Activated CD4-positive, alpha-beta T cell treated with anti-CD3 and anti-CD28 coated beads, Interleukin-10, Interleukin-2, amounts not matched to agents 100 ng/mL and 50 ng/mL, durations not matched to agents 16 hours and 8 hours (primary cell): ENCODE measurements at regions not wholly inside any gene's neighbourhood (a gene's known extent, or its start where the extent isn't known, plus 50 kb on each side); places are given as distances from the start of the nearest gene placed in this dataset.

ENCODE experiments used
- DNase-seq: peaks from one replicate; pipeline ENCODE4 v3.0.0-alpha.2; 2020

DNA sequence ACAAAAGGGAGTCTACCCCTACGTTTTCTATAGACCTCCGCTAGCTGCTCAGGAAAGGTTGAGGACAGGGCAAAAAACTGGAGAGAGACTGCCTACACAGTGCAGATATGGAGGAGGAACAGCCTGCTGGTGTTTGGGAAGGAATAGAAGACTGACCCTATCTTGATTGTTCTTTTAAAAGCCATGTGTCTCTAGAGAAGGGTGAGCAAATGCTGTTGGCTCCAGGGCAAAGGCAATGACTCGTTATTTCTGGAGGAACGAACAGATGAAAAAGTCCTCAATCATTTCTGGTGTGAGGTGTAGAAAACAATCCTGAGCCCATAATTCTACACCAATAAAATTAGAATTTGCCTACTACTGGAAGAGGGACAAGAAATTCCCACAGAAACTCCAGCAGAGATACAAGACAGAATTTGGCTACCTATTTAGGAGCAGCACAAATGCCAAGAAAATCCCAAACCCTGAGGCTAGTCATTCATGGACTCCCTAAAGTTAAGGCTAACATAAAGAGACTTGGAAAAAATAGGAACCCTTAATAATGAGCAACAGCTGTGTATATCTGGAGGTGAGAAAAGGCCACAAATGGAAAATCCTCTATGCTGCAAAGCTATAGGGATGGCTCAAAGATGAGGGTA, 1206.3 kb upstream of the CNTN5 start:
- no peak for DNase-seq

DNA sequence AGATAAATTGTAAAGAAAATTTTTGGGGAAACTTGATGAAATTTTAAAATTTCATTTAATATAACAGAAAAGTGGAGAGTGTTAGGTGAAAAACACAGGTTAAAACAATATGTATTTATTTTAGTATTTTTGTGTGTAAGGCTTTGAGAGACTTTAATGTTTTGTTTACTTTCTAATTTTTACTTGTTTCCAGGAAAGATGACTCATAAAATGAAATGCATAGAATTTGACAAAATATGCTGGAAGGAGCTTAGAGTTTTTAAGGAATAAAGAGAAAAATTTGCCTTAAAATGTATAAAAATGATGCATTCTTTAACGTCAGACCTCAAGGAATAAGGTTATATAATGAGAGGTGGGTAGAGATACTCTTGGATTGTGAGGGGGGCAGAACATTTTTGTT, 1205.1 kb upstream of the CNTN5 start:
- no peak for DNase-seq

DNA sequence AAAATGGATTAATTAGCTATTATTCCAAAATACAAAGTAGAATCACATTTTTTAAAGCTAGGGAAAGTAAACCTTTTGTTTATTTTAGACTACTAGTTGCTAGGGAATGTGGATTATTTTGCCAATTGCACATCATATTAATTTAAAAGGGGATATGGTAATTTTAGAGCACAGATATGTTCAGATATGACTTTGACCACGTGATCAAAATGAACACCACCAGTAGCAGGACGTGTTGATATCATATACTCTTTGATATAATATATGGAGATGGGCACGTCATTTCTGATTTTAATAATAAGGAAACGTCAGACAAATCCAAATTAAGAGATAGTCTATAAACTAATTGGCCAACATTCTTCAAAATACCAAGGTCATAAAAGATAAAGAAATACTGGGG, 1188.3 kb upstream of the CNTN5 start:
- no peak for DNase-seq

DNA sequence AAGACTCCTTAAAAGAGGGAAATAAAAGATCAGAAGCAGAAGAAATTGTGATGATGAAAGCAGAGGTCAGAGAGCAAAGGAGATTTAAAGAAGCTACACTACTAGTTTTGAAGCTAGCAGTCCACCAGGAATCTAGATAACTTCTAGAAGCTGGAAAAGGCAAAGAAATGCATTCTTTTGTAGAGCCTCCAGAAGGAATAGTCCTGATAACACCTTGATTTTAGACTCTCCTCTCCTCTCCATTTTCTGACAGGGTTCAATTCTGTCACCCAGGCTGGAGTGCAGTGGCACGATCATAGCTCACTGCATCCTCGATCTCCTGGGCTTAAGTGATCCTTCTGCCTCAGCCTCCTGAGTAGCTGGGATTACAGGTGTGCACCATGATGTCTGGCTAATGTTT, 1187.3 kb upstream of the CNTN5 start:
- no peak for DNase-seq

DNA sequence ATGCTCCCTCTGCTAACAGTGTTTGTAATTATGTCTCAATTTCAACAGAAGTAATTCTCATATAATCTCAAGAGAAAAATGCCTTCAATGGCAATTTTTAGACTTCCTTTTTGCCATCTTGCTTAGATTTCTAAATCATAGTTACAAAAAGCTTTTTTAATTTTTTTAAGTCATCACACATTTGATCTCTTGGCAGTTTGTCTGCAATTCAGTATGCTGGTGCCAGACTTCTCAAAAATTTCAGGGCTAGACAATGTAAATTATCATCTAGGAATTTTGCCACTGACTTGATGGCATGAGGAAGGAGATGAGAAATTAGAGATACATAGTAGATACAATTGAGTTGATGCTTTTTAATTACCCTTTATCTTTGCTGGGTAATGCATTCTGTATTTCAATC, 1176.7 kb upstream of the CNTN5 start:
- DNase-seq = no peak

DNA sequence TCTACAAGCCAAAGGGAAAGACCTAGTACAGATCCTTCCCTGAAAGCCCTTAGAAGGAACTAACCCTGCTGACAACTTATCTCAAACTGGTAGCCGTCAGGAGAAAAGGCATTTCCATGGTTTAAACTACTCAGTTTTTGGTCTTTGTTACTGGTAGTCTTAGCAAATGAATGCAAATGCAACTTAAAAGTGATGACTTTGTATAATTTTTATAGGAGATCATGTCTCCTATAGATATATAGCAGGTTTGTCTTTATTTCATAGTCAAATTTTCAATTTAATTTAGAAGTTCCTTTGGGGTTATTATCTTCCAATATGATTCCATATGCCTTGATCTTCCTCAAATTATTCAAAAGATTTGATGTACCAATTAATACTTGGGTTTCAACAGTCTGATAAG, 1173.0 kb upstream of the CNTN5 start:
- no peak for DNase-seq

DNA sequence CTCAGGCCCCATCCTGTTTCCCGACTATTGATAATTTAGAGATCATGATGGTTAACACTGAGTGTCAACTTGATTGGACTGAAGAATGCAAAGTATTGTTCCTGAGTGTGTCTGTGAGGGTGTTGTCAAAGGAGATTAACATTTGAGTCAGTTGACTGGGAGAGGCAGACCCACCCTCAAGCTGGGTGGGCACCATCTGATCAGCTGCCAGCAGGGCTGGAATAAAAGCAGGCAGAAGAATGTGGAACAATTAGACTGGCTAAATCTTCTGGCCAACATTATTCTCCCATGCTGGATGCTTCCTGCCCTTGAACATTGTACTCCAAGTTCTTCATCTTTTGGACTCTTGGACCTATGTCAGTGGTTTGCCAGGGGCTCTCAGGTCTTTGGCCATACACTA, 1170.0 kb upstream of the CNTN5 start:
- DNase-seq = no peak

DNA sequence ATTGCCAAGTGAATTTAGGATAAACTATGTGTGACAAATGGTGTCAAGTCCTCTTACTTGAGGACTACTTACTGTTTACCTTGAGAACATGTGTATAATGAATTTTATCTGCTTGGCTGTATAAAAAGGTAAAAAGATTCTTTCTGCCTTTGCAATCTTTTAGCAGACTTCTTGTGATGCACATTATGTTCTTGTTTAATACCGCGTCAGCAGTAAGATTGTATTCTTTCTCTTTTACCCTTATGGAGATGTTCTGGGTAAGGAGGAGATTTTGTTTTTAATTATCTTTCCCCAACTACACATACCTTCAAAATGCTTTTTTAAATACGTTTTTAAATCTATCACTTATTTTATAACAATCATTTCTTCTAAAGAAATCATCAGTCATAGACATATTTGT, 1166.4 kb upstream of the CNTN5 start:
- DNase-seq = no peak

DNA sequence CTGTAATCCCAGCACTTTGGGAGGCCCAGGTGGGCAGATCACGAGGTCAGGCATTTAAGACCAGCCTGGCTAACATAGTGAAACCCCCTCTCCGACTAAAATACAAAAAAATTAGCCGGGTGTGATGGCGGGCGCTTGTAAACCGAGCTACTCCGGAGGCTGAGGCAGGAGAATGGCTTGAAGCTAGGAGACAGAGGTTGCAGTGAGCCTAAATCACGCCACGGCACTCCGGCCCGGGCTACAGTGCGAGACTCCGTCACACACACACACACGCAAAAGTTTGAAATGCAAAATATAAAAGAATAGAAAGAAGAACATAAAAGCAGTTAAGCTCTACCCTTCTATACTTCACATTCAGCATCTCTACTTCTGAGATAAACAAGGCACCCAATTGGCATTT, 1165.9 kb upstream of the CNTN5 start:
- DNase-seq = no peak

DNA sequence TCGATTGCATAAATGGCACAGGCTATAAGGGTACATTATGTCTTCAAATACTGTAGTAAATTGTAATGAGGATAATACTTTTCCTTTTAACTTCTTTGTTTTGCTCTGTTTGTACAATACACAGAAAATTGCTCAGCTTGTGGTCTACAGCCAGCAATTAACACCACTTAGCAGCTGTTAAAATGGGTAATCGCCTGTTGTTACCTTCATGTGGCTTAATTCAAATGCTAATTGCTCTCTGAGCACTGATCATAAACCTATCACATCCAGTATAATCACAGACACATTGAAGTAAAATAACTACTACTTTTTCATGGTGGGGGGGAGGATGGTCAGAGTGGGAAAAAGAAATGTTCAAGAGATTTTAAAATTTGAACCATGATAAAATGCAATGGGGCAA, 1164.1 kb upstream of the CNTN5 start:
- DNase-seq = no peak

DNA sequence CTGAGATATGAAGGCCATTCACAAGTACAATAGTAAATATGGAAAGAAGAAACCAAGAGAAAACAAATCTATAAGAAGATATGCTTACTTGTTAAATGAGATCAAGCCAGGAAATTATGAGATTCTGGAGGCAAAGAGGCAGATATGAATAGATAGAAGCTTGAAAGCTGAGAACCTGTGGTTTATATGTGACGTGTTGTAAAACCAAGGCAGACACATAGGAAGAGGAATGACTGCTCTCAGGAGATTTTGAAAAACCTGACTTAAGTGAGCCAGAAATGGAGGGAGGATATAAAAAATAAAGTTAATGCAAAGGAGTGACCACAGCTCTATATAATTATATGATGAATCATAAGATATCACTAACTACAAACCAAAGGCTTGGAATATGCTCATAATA, 1160.5 kb upstream of the CNTN5 start:
- no peak for DNase-seq

DNA sequence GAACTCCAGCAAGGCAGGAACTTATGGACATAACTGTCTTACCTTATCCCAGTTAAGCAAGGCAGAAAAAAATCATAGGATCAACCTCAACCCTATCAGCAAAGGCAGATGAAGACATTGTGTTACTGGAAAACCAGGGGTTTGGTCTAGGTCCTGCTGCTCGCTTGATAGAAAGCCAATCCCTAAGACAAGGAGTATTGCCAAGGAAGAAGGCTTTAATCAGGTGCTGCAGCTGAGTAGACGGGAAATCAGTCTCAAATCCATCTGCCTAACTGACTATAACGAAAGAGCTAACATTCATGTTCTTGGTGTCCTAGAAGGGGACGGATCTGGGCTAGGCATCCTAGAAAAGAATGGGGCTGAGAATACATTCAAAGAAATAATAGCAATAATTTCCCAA, 1158.7 kb upstream of the CNTN5 start:
- no peak for DNase-seq

DNA sequence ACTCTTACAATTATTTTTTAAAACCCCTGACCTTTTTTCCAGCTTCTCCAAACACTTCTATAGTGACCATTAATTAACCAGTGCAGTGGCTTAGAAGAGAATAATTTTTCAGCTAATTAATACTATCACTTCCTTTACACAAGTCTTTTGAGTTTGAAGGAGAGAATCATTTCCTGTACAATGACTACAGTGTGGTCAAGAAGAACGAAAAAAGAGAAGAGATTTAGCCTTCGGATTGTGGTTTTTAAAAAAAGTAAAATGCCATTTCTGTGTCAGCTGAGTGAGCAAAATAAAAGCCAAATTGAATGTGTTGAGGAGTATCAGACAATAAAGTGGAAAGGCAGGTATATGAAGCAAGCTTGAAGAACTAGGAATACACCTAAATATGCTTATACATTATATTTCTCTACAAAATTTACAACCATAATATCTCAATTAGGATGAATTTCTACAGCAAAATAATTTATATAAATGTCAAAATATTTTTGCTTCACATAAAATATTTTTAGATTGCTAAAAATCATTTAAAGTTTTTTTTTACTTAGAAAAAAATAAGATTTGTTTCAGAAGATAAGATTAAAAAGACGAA, 1155.2 kb upstream of the CNTN5 start:
- no peak for DNase-seq

DNA sequence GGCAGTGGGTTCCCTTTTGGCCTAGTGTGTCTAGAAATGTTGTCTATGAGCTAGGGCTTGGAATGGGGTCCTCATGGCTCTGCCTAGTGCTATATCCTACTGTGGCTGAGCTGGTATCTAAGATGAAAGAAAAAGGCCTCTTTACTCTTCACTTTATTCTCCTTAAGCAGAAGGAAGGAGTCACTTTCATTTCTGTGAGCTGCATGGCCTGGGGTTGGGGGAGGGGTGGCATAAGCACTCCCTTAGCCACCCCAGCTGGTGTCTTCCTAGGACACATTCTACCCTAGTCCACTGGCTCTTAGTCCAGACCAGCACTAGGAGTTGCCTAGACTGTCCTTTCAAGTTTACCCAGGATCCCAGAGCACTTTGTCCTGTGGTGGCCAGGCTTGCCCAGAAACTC, 1148.9 kb upstream of the CNTN5 start:
- DNase-seq = no peak

DNA sequence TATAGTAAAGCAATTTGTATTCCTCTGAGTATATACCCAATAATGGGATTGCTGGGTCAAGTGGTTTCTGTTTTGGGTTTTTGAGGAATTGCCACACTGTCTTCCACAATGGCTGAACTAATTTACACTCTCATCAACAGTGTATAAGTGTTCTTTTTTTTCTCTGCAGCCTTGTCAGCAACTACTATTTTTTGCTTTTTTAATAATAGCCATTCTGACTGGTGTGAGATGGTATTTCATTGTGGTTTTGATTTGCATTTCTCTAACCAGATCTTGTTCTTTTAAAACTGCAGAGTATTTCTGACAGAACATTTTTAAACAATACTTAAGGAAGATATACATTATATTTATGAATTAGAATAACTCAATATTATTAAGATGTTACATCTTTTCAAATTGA, 1140.5 kb upstream of the CNTN5 start:
- no peak for DNase-seq

DNA sequence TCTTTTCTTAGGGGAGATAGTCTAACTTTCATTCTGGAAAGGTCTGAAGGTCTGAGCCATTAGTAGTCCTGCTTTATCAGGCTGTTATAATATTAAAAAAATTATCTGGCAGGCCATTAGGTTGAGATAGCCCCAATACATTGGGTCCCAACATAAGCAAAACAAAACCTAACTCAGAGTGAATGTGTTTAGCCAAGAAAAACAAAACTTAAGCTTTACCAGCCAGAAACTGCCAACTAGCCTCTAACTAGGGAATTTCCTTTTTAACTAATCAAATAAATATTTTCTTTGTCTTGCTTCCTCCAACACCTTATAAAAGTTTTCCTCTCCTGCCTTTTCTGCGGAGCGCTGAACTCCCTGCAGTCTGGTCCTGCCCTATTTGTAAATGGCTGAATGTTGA, 1137.7 kb upstream of the CNTN5 start:
- DNase-seq = no peak

DNA sequence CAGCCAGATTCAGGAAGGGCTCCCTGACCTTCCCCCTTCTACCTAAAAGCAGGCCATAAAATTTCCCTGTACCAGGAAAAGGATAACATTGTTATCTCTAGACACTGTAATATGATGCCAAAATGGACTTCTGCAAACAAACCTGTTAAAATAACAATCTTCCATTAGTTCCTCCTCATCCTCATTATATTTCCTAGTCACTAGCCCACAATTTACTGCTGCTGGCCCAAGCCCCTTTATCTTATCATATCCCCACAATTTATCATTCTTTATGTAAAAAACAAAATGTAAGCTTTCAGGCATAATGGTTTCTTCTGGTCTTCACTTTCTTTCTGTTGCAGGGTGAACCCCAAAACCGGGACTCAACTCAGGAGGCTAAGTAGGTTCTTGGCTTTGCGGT, 1132.1 kb upstream of the CNTN5 start:
- DNase-seq = no peak

DNA sequence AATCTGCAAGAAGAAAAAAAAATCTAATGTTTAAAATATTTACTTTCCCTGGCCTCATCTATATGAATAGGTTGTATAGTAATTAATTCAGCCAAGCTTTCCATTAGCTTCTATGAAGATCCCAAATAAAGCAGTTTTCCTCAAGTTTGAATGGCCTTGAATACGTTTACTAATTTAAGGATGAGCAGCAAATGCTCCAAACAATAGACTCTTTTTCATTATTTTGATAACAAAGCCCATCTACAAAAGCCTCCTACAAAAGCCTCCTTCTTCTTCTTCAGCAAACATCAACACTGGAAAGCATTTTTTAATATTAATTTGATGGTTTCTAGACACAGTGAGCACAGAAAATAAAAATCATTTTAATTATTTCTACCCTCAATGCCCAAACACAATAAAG, 1130.3 kb upstream of the CNTN5 start:
- no peak for DNase-seq

DNA sequence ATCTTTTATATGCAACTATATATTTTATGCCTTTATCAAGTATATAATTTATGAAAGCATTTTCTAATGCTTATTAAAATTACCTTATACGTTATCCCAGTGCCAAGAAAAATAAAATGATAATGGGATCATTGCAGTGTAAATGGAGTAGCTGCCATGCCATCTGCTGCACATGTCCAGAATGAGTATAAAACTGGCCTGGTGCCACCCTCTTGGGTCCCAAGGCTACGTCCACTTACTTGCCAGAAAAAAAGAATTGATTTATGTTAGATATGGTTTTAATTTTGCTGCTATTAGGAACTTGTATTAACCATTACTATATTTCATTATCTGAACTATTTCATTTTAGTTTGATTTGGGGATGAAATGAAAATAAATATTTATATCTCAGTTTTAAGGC, 1127.1 kb upstream of the CNTN5 start:
- no peak for DNase-seq

DNA sequence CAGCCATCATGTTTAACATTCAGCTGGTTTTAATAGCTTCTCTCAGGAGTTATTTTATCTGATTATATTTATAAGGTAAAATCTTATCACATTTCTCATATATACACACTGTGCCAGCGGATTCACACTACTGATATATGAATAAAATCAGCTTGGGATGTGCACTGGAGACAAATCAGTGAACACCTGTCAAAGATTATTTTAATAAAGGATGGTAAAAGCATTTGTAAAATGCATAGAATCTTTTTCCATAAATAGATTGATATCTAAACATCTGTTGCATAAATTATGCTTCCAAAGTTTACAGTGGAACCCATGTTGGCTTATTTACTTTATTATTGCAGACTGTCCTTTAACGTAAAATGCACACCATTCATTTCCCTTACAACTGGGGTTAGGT, 1125.8 kb upstream of the CNTN5 start:
- DNase-seq = no peak

DNA sequence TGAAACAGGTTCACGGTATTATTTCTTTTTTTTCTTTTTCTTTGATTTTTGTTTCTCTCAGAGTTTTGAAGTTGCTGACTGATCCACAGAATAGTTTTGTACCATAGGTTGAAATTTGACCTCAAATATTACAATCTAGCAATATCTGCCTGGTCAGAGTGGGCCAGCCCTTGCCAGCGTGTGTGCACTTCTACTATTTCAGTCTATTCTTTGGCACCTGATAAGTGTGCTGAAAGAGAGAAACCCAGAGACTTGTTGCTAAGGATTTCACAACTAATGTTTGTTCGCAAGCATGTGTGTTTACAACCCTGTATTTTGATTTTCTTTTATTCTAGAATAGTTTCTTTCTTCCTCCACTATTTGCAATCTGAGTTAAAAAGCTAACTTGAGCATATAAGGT, 1125.2 kb upstream of the CNTN5 start:
- DNase-seq = no peak

DNA sequence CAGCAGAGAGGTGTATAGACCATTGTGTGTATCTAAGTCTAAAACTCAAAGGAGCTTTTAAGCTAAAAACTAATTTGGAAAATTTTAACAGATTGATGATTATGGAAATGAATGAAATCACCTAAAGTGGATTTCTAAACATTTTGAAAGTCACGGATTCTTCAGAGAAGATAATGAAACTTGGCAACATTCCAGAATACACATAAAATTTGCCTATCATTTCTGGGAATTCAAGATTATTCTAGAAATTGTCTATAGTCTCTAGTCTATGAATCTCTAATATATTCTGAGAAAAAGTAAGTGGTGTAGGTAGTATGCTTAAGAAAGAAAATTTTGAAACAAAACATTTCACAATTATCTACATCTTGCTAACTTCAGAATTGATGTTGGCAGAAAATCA, 1117.9 kb upstream of the CNTN5 start:
- no peak for DNase-seq

DNA sequence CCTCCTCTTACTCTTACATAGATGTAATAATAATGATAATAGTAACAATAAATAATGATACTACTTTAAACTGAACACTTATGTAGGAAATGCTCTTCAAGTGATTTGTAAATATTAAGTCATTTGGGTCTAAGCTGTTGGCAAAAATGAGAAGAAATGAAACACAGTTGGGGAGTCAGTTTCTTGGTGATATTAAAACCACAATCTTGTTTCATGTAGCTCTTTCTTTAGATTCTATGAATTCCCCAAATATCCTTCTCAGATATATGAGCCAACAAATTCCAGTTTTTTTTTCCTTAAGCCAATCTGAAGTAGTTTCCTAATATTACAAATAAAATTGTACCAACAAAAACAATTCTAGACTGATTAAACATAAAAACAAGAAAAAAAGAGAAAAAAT, 1115.6 kb upstream of the CNTN5 start:
- DNase-seq = no peak

DNA sequence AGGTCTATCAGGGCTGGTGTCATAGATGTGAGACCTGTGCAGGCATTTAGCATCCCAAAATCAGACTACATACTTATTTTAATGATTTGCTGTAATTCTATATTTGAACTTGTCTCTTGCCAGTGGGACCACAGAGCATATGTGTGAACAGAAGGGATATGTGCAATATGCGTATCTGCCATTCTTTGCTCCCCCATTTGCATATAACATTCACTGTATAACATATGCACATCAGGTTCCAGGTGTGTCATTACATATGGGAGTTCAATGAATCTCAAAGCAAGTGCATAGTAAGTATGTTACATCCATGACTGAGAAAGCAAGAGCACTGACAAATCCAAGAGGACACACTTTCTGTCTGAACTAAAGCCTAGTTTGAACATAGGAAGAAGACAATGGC, 1115.1 kb upstream of the CNTN5 start:
- DNase-seq = no peak

DNA sequence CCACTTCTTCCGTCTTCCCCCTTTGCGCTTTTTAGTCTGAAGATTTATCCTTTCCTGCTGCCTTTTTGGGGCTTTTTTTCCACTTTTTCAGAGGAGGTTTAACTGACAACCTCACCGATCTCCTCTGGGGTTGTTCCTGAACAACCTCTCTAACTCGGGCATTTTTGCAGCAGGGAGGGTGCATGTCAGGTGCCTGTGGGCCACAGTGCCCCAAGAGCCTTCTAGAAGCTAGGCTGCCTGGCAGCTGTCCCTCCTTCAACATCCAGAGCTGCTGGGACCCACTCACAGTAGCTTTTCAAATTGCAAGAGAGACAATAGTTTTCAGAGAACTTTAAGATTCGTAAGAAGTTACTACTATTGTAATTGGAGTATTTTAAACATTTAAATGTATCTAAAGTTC, 1112.4 kb upstream of the CNTN5 start:
- no peak for DNase-seq
